ENCODE measurements at regions not wholly inside any gene's neighbourhood (a gene's known extent, or its start where the extent isn't known, plus 50 kb on each side); places are given as distances from the start of the nearest gene placed in this dataset.

DNA sequence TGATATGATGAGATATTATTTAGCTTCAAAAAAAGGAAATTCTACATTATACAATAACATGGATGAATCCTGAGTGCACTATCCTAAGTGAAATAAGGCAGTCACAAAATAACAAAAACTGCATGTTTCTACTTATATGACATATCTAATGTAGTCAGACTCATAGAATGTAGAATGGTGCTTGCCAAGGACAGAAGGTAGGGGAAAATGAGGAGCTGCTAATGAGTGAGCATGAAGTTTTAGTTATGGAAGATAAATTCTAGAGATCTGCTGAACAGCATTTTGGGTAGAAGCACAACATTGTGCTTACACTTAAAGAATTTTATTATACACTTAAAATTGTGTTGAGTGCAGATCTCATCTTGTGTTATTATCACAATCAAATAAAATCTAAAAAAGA is 812.4 kb downstream of the KCTD16 start:
- TF ChIP-seq, protein P1, sequence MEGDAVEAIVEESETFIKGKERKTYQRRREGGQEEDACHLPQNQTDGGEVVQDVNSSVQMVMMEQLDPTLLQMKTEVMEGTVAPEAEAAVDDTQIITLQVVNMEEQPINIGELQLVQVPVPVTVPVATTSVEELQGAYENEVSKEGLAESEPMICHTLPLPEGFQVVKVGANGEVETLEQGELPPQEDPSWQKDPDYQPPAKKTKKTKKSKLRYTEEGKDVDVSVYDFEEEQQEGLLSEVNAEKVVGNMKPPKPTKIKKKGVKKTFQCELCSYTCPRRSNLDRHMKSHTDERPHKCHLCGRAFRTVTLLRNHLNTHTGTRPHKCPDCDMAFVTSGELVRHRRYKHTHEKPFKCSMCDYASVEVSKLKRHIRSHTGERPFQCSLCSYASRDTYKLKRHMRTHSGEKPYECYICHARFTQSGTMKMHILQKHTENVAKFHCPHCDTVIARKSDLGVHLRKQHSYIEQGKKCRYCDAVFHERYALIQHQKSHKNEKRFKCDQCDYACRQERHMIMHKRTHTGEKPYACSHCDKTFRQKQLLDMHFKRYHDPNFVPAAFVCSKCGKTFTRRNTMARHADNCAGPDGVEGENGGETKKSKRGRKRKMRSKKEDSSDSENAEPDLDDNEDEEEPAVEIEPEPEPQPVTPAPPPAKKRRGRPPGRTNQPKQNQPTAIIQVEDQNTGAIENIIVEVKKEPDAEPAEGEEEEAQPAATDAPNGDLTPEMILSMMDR (IDR thresholded peaks at IDR 0.05), result no peak
- TF ChIP-seq POLR2AphosphoS5 (IDR thresholded peaks at IDR 0.05; ENCODE audit: low read depth, low read length), result no peak
